Endothelial cell of umbilical vein (primary cell): ENCODE measurements at regions not wholly inside any gene's neighbourhood (a gene's known extent, or its start where the extent isn't known, plus 50 kb on each side); places are given as distances from the start of the nearest gene placed in this dataset.

Experiments
- BruUV-seq: library from RNA; stranded (reverse); fragments of 400-500 nt; replicated peaks from 2 replicates; lab custom pipeline; 2021; lab: Mats Ljungman, UMichigan
- CTCF ChIA-PET: fragments of 300-600, 350-600 bp; sonication (Branson Sonifier 250); formaldehyde crosslinking; loops from one replicate; lab custom pipeline; 2021; ENCODE audit warnings: antibody characterized with exemption, inconsistent platforms; lab: Charles Lee
- POLR2A ChIA-PET: fragments of 300-600, 350-600 bp; sonication (Branson Sonifier 250); formaldehyde crosslinking; loops from one replicate; lab custom pipeline; 2021; ENCODE audit warnings: antibody characterized with exemption, inconsistent platforms; lab: Charles Lee
- DNase-seq: peaks from one replicate; pipeline ENCODE4 v3.0.0-alpha.2; 2011; ENCODE audit warnings: low read depth, low spot score
- FAIRE-seq: peaks from 2 replicates; lab custom pipeline; 2011; peaks lifted over from hg19 to GRCh38; lab: Jason Lieb, UNC
- H2AFZ ChIP-seq: 2 replicates; pipeline ENCODE4 v1.6.0; 2012; ENCODE audit warnings: low read depth, low read length, control low read depth, inconsistent platforms
- H3K27ac ChIP-seq: 2 replicates; pipeline ENCODE4 v1.5.1; 2011; ENCODE audit warnings: low read depth, mild to moderate bottlenecking, control low read depth, low read length, moderate library complexity; ENCODE audit not compliant: insufficient read depth
- H3K27me3 ChIP-seq, 2 experiments: 2 replicates each; pipeline versions ENCODE4 v1.6.0 to v1.6.1; 2011; ENCODE audit warnings: low read length in 2 of 2, mixed read lengths in 1 of 2; ENCODE audit not compliant: control insufficient read depth in 2 of 2, insufficient read depth in 2 of 2
- H3K36me3 ChIP-seq, 2 experiments: 2 replicates in 1 of 2; 3 replicates in 1 of 2; pipeline ENCODE4 v1.5.1; 2011; ENCODE audit warnings: low read length in 2 of 2, mild to moderate bottlenecking in 1 of 2, moderate library complexity in 1 of 2; ENCODE audit not compliant: control insufficient read depth in 2 of 2, insufficient read depth in 2 of 2; ENCODE audit errors: extremely low read depth in 1 of 2
- H3K4me1 ChIP-seq: 3 replicates; pipeline ENCODE4 v1.5.1; 2011; ENCODE audit warnings: mild to moderate bottlenecking, low read length; ENCODE audit not compliant: control insufficient read depth, insufficient read depth; ENCODE audit errors: extremely low read depth
- H3K4me2 ChIP-seq: 2 replicates; pipeline ENCODE4 v1.6.1; 2011; ENCODE audit warnings: low read length, control low read depth, mixed read lengths; ENCODE audit not compliant: insufficient read depth
- H3K4me3 ChIP-seq, 3 experiments: fragments of 200-600 bp in 1 of 3; sonication (generic), shearing (Covaris generic) in 1 of 3; replicated peaks in 1 of 3; 2 replicates each; pipeline ENCODE4 v1.5.1; 2011 to 2016; ENCODE audit warnings: control low read depth in 3 of 3, low read length in 3 of 3, mild to moderate bottlenecking in 2 of 3, inconsistent platforms in 1 of 3, low read depth in 1 of 3, moderate library complexity in 1 of 3; ENCODE audit not compliant: insufficient read depth in 1 of 3
- H3K79me2 ChIP-seq: 2 replicates; pipeline ENCODE4 v1.6.0; 2012; ENCODE audit warnings: low read length, inconsistent platforms; ENCODE audit not compliant: control insufficient read depth, insufficient read depth
- H3K9ac ChIP-seq: replicated peaks from 2 replicates; pipeline ENCODE3; 2011; ENCODE audit warnings: low read length, control low read depth; ENCODE audit not compliant: insufficient read depth; ENCODE audit errors: extremely low read depth
- H3K9me1 ChIP-seq: replicated peaks from 3 replicates; pipeline ENCODE4 v1.6.0; 2011; ENCODE audit warnings: mild to moderate bottlenecking, low read length; ENCODE audit not compliant: control insufficient read depth, insufficient read depth; ENCODE audit errors: extremely low read depth
- H3K9me3 ChIP-seq: replicated peaks from 2 replicates; pipeline ENCODE4 v1.5.1; 2012; ENCODE audit warnings: low read length, inconsistent platforms; ENCODE audit not compliant: control insufficient read depth, insufficient read depth
- H4K20me1 ChIP-seq: replicated peaks from 2 replicates; pipeline ENCODE3; 2011; ENCODE audit warnings: mild to moderate bottlenecking, low read length; ENCODE audit not compliant: control insufficient read depth, insufficient read depth; ENCODE audit errors: extremely low read depth
- CTCF ChIP-seq, 2 donors: IDR thresholded peaks; 1 replicate in 1 of 2; 2 replicates in 1 of 2; pipeline ENCODE4 v1.5.1; 2011; ENCODE audit warnings: low read length in 2 of 2, mild to moderate bottlenecking in 2 of 2, moderate library complexity in 2 of 2, control low read depth in 1 of 2, inconsistent platforms in 1 of 2, low read depth in 1 of 2; ENCODE audit not compliant: insufficient read depth in 1 of 2; ENCODE audit errors: extremely low read depth in 1 of 2
- EZH2 ChIP-seq: IDR thresholded peaks from 2 replicates; pipeline ENCODE4 v1.6.1; 2012; ENCODE audit warnings: borderline replicate concordance, low read depth, mild to moderate bottlenecking, moderate library complexity, low read length, inconsistent platforms; ENCODE audit not compliant: severe bottlenecking
- FOS ChIP-seq: IDR thresholded peaks from 2 replicates; pipeline ENCODE4 v1.6.1; 2011; ENCODE audit warnings: mild to moderate bottlenecking, low read length, moderate library complexity, borderline replicate concordance; ENCODE audit not compliant: insufficient read depth
- GATA2 ChIP-seq: IDR thresholded peaks from 2 replicates; pipeline ENCODE4 v1.7.0; 2011; ENCODE audit warnings: low read depth, mild to moderate bottlenecking, moderate library complexity, mixed read lengths, low read length; ENCODE audit not compliant: insufficient read length, insufficient read depth
- JUN ChIP-seq: IDR thresholded peaks from 2 replicates; pipeline ENCODE4 v1.6.1; 2011; ENCODE audit warnings: borderline replicate concordance, low read depth; ENCODE audit not compliant: insufficient read length, insufficient read depth
- MAX ChIP-seq: IDR thresholded peaks from 2 replicates; pipeline ENCODE4 v1.6.1; 2011; ENCODE audit not compliant: insufficient read depth, insufficient read length
- MYC ChIP-seq: IDR thresholded peaks from one replicate; pipeline ENCODE4 v1.6.1; 2011; ENCODE audit warnings: mild to moderate bottlenecking, low read depth, low read length
- POLR2A ChIP-seq: IDR thresholded peaks from 2 replicates; pipeline ENCODE4 v1.6.1; 2012; ENCODE audit warnings: low read depth, mild to moderate bottlenecking, control low read depth, low read length
- POLR2AphosphoS5 ChIP-seq: IDR thresholded peaks from 2 replicates; pipeline ENCODE4 v1.6.1; 2012; ENCODE audit warnings: low read depth, mild to moderate bottlenecking, control low read depth, low read length, moderate library complexity; ENCODE audit not compliant: insufficient read depth
- dilution Hi-C: fragments of 300-500 bp; cut with MboI; formaldehyde crosslinking; loops from one replicate; pipeline ENCODE4 v1.15.0; 2019; ENCODE audit warnings: low sequenced_read_pairs; ENCODE audit not compliant: extremely low pct_ligation_motif_present
- intact Hi-C: fragments of 100-400 bp; cut with micrococcal nuclease; formaldehyde crosslinking; loops from one replicate; pipeline ENCODE4 v1.10.0; 2022

- CTCF ChIA-PET, result interaction anchor here (0.9 kb wide), 1 partner anchor 11 kb away, joined by 3 read pairs; no protein-coding TSS in a partner anchor
- intact Hi-C loops, result no loop called here
- H3K4me2 ChIP-seq, result no peak overlapping the region
Measured at GRCh38 chr5:115386657-115387056, 90.2 kb upstream of the CCDC112 start.

More at GRCh38 chr5:115386657-115387056, 90.2 kb upstream of the CCDC112 start:
- H3K9me1 ChIP-seq, result no peaks in the 10 kb centered on the region
- no peak overlapping the region for H2AFZ ChIP-seq
- POLR2A ChIA-PET, result interaction anchor here (0.6 kb wide), 1 partner anchor 454 kb away, joined by 4 read pairs; the partner anchor contains the start of gene ATG12
- H3K27me3 ChIP-seq, result no peaks in the 10 kb centered on the region
- no peak for TF ChIP-seq MYC
- TF ChIP-seq JUN, result no peak
- TF ChIP-seq POLR2AphosphoS5, result no peak
- TF ChIP-seq MAX, result no peak
- no peak for TF ChIP-seq FOS
- TF ChIP-seq EZH2, result no peak
- TF ChIP-seq GATA2, result no peak
- TF ChIP-seq POLR2A, result no peak
- TF ChIP-seq CTCF (IDR thresholded peaks at IDR 0.05; ENCODE audit: extremely low read depth in 1 of 2, insufficient read depth in 1 of 2, low read depth in 1 of 2, low read length in 2 of 2), result no peak
- no peaks in the 10 kb centered on the region for H3K9me3 ChIP-seq
- no peak for FAIRE-seq
- no peak overlapping the region for H3K4me3 ChIP-seq
- dilution Hi-C loops, result no loop called here
- H4K20me1 ChIP-seq, result no peaks in the 10 kb centered on the region
- no peaks in the 10 kb centered on the region for H3K79me2 ChIP-seq
- no peak overlapping the region for H3K27ac ChIP-seq
- H3K9ac ChIP-seq, result no peak overlapping the region
- DNase-seq, result no peak
- no peaks in the 10 kb centered on the region for H3K36me3 ChIP-seq
- no TSS peak for BruUV-seq
- peaks cover under 1% of the 10 kb centered on the region for H3K4me1 ChIP-seq
